Suppressor macrophage (primary cell): ENCODE measurements at regions not wholly inside any gene's neighbourhood (a gene's known extent, or its start where the extent isn't known, plus 50 kb on each side); places are given as distances from the start of the nearest gene placed in this dataset.
A peak's percentile ranks its signal among the peaks of the same experiment; 100 is the strongest.
"Not testable (repeated sequence)": the region's sequence is repeated elsewhere in the genome, so short reads cannot be mapped to it uniquely, and the experiment has no call there.

Source experiments
- DNase-seq, 4 experiments: peaks; one replicate each; pipeline ENCODE4 v3.0.0-alpha.2; 2020 to 2022

DNA sequence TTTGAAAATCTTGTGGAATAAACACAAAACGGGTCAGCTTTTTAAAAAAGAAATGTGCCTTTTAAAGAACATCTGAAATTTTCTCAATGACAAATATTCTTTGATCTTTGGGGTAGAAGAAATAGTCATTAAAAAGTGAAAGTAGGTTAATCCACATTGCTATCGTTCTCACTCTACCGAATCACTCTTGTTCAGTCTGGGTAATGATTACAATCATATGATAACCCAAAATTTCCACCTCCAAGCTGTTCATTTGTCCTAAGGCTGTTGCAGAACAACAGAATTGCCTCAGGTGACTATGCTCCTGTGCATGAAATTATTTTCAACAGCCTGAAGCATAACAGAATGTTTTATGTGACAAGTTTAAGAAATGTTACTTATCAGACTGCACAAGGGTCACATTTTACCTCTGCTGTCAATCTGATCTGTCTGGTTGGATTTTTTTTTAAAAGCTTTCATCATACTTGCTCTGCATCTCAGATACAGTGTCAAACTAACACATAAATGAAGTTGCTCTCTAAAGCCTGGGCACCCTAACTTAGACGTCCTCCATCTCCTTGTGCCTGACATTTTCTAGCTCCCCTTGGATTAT is 227.3 kb downstream of the LURAP1L start:
- DNase-seq, result no peak

DNA sequence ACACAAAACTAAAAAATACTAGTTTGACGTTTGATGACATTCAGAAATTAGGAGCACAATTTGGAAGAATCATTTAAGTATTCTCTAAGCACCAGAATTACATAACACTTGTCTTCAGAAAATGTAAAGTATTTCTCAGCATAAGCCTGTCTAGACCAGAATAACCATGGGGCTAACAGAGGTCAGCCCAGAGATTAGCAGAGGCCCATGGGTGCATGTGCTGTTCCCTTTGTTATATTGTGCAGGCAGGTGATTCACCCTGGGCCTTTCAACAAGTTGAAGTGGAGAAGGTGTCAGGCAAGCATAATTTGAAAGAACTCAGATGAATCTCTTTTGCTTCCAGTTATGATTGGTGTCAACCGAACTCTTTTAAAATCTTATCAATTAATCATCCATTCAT is 227.9 kb downstream of the LURAP1L start:
- no peak for DNase-seq

DNA sequence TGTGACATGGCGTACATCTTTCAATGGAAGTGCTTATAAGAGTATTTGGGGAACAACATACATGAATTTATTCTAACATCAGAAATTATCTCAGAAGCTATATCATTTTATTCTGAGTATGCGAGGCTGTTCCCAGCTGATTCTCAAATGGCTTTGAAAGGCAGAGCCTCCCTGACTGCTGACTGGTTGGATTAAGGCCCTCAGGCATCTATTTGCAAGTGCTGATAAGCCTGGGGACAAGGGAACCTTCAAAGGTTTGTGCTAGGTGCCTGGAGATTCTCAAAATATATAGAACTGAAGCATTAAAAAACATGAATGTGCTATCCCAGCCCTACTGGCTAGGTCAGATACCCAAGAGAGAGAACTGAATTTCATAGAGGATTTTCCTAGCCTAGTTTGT is 235.1 kb downstream of the LURAP1L start:
- no peak for DNase-seq

DNA sequence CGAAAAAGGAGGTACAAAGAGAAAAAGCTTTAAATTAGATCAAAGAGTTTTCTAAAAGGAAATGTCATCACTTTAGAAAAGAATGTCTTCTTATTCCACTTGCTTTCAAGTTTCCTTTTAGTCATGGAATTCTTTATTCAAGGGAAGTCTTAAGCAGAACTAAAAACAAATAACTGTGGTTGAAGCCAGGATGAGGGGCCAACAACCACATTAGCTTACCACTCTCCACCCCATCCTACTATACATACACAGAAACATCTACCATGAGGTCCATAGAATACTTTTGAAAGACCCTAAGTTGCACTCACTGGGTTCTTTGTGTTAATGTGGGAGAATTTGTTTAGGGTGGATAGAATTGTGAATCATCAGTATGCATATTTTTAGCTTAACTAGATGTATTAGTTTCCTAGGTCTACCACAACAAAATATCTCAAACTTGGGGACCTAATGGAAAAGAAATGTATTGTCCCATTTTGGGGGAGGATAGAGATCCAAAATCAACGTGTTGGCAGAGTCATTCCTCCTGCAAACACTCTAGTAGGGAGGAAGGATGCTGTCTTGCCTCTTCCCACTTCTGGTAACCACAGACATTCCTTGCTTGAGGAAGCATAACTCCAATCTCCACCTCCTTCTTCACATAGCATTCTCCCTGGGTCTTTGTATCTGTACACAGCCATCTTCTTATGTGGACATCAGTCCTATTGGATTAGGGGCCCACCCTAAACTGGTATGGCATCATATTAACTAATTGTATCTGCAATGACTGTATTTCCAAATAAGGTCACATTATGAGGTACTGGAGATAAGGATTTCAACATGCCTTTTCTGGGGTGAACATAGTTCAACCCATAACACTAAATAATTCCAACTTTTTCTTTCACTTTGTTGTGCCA is 239.4 kb downstream of the LURAP1L start:
- DNase-seq, result no peak

DNA sequence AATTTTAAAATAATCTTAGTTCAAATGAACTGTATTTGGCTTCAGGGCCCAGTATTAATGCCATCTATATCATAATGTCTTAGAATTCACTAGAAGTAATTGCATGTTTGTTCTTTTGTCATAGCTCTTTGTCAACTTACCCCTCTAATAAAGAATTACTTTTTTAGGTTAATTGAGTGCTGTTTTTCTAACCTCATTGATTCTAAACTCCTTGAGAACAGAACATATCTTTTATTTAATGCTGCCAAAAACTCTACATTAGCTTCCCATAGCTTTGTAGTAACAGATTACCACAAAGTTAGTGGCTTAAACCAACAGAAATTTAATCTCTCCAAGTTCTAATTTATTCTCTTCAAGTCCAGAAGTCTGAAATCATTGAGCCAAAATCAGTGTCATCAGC is 242.4 kb downstream of the LURAP1L start:
- DNase-seq, result no peak

DNA sequence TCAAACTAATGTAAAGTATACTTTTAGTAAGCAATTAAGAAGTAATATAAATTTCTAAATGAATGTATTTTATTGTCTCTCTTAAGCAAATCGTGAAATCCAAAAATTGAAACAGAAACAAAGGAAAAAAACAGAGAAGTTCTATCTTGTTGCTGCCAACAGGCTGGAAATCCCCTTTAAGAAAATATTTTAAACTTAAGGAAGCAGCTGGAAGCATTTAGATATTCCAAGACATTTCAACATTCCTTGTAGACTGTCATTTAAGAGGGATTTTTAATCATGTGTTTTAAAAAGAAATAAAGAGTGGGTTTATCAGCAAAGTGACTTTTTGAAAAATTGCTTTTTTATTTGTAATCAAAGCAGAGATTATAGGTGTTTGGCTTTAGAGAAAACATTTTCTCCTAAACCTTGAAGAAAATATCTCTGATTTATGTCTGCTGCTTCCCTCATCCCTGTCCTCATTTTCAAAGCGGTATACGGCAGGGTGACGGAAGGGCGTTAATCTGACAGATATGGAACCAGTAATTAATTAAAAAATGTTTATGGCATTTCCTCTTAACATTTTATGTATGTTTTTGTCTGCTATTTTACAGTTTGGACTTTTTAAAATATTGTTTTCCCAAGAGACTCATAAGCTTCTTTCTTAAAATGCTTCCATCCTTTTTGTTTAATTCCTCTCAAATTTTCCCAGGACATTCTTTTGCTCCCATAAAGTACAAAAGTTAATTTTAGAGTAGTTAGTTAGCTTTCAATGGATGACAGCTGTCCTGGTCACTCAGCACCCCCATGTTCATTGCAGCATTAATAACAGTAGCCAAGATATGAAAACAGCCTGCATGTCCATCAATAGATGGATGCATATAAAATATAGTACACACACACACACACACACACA is 245.6 kb downstream of the LURAP1L start:
- no peak for DNase-seq

DNA sequence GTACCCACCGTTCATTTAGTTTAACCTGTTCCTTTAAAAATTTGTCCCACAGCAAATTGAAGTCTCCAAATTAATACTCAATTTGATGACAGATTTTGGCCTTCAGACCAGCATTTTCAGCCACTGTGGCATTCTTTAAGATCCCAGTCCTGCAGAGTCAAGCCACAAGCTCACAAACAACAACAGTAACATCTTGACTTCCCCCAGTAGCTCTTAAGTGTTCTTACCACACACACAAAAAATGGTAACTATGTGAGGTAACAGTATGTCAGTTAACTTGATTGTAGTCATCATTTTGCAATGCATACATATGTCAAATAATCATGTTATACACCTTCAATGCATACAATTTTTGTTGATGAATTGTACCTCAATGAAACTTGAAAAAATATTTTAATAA is 247.9 kb downstream of the LURAP1L start:
- no peak for DNase-seq

DNA sequence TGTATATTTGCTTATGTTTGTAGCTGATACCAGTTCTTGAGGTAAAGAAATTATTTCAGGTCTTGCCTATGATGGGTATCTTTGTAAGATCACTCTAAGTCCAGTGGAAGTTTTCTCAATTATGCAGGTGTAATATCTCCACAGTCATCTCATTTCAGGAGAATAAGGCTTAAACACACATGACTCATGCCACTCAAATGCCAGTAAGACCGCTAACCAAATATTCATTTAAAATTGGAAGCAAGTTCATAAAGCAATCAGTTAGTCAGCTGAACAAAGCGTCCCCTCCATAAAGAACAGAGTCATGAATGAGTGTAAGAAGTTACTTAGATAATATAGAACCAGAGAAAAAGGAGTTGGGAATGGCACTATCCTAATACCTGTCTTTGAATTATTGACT is 248.7 kb downstream of the LURAP1L start:
- no peak for DNase-seq

DNA sequence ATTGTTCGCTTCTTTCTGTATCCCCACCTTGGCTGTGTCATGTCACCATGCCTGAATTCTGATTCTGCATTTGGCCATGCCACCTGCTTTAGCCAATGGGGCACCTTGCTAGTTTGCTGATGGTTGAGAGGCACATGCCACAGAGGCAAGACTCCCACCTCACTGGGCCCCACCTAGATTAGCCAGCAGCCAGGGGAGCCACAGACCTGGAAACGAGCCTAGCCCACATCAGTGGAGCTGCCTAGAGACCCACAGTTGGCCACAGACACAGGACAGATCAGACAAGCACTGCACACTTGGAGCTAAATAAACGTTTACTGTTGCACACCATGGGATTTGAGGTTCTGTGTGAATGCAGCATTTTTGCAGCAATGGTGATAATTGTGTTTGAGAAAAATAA is 252.1 kb downstream of the LURAP1L start:
- no peak for DNase-seq

DNA sequence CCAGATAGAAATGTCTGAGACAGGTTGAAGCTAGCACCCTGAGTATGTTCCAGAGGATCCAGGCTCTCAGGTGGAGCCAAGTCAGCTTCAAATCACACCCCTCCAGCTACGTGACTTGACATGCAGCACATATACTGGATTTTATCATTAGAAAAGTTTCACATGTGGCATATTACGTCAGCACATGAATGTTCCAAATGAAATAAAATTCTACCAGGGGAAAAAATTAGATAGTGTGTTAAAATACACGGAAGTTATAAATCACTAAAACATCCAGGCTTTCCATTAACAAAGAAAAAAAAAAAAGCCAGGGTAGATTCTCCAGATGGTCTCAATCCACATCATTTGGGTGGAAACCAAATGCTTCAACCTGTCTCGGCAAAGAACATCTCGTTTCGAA is 251.6 kb downstream of the MPDZ start:
- no peak for DNase-seq

DNA sequence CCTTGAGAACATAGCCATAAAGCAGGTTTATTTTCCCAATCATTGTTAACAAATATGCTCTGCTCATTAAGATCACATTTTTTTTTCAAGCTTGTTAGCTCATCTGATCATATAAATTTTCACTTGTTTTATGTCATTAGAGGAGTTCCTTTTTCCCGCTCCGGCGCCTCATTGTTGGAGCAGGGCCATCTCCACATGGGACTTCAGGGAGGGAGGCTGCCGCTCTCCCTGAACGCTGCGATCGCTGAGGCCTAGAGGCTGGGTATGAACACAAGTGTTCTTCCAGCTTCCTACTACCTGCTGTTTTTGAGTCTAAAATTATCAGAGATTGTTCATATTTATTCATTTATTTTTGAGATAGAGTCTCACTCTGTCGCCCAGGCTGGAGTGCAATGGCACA is 246.9 kb downstream of the MPDZ start:
- DNase-seq, result no peak

DNA sequence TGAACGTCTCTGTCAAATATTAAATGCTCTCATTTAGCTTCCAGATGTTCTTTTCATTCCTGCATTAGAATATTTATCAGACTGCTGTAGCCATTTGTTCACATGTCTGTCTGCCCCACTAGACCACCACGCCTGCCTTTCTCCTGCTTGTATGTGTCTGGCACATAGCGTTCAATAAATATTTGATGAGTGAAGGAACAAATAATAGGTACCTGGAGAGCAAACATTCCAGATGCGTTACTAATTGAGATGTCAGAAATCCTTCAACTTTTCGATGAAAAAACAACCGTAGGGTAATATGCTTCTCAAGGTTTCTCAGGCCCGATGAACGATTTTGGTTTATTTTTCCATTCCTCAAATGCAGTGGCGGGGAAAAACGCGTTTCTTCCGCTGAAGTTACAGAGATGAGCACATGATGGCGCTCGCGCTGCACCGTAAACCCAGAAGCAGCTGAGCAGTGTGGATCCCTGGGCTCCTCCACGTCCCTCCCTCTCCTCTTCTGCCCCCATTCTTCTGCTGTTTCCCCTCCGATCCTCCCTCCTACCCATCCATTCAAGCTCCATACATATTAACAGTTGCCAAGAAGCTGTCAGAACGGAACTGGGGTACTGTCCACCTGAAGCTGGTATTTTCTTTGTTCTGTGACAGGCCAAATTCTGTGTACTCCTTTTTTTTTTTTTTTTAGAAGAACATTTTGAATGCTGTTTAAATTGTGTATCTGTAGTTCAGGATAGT is 245.4 kb downstream of the MPDZ start:
- peak; percentile 9 to 43 (median 16) for DNase-seq

DNA sequence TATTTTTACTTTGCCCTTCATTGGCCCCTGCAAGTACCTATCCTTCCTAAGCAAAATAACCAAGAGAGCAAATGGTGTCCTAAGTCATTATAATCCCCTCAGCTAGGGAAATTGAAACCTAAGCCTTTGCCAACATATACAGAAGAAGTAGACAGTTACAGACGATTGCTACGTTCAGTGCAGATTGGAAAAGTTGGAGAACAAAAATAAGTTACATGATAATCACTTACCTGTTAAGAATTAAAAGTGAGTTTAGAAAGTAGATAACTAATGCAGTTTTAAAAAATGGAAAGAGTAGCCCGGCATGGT is 244.8 kb downstream of the MPDZ start:
- DNase-seq, result no peak

DNA sequence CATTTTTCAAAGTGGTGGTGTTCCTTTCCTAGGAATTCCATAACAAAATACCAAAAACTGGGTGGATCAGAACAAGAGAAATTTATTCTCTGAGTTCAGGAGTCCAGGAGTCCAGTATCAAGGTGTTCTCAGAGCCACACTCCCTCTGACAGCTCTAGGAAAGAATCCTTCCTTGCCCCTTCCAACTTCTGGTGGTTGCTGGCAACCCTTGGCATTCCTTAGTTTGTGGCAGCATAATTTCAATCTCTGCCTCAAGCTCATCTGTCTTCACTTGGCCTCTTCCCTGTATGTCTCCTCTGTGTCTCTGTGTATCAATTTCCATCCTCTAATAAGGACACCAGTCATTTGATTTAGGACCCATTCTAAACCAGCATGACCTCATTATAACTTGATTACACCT is 243.7 kb downstream of the MPDZ start:
- DNase-seq, result no peak

DNA sequence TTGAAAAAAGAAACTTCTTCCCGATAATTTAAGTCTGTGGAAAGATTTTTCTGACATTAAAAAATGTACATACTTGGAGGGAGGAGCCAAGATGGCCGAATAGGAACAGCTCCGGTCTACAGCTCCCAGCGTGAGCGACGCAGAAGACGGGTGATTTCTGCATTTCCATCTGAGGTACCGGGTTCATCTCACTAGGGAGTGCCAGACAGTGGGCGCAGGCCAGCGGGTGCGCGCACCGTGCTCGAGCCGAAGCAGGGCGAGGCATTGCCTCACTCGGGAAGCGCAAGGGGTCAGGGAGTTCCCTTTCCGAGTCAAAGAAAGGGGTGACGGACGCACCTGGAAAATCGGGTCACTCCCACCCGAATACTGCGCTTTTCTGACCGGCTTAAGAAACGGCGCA is 241.7 kb downstream of the MPDZ start:
- not testable (repeated sequence) for DNase-seq

DNA sequence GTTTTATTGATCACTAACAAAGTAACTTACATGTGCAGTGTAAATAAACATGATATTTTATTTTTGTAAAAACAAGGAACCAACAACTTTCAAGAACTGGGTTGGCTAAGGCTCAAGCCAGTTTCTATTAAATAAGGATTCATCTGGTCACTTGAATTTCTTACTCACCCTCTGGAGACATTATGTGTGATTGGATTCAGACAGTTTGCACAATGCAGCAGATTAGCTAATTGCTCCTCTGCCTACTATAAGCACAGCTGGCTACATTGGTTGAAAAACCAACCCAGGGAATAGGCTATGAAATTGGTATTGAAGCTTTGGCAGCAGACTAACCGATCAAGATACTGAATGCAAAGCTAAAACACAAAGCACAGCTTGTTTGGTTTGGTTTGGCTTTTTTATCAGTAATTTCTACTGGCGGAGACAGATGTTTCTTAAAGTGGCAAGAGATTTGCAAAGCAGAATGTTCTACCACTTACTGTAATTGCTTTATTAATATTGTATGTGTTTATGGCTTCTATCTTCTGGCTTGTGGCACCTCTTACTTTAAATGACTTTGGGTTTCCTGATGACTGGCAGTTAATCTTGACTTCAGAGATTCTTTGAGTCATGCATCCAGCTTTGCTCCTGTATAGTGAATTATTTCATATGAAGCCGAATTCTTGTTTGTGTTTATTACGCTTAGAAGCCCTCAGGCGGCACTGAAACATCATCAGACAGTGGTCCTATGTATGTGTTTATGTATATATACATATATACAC is 231.5 kb downstream of the MPDZ start:
- DNase-seq, result no peak

DNA sequence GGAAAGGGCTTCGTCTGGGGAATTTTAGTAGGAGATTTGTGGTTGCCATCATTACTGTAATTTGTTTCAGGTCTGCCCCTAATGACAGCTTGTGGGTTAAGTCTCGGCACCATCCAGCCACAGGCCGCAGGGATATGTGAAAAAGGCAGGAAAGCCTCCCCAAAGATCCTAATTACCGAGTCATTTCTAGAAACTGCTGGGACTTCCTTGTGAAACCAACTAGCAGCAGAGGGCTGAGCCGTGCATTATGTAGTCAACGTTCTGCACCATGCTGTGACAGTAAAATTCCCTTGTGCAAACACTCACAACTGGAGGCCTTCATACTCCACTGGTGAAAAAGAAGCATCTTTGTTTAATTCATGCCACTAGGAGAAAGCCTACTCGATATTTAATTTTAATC is 230.3 kb downstream of the MPDZ start:
- no peak for DNase-seq

DNA sequence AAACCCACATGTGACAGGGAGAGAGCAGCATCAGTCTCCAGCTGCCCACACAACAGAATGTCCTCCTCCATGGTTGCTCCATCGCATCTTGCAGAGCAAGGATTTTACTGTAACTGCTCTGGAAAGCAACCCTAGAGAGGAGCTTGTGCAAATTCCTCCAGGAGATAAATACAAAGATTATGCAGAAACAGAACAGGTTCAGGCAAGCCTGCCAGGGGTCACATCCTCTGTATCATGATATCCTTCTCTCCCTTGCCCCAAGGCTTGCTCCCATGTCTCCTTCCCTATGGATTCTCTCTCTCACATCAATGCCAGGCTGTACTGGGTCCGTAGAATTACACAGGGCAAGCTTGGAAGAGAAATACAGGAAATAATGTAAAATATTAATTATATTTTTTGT is 226.0 kb downstream of the MPDZ start:
- no peak for DNase-seq

DNA sequence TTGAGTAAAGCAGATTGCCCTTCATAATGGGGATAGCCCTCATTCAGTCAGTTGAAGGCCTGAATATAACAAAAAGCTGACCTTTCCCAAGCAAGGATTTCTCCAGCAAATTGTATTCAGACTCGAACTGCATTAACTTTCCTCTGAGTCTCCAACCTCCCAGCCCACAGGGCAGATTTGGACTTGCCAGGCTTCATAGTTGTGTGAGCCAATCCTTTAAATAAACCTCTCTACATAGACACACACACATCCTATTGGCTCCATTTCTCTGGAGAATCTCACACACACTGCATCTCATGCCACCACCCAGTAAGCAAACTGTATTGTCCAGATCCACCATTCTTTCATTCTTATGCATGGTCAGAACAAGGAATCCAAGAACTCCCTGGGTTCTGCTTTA is 225.1 kb downstream of the MPDZ start:
- no peak for DNase-seq
